GM21825 (cell line): ENCODE measurements at regions not wholly inside any gene's neighbourhood (a gene's known extent, or its start where the extent isn't known, plus 50 kb on each side); places are given as distances from the start of the nearest gene placed in this dataset.

ENCODE experiments used
- ATAC-seq: cut with Tn5 transposase; IDR thresholded peaks from one replicate; pipeline ENCODE4 v1.9.1; 2021; ENCODE audit warnings: mild to moderate bottlenecking, moderate library complexity; ENCODE audit not compliant: unreplicated experiment

GRCh38 chr17:62119373-62119772 lies 54.3 kb upstream of the MED13 start:
- peak; percentile 38 for ATAC-seq
